IPS-18a (cell line): ENCODE measurements at regions not wholly inside any gene's neighbourhood (a gene's known extent, or its start where the extent isn't known, plus 50 kb on each side); places are given as distances from the start of the nearest gene placed in this dataset.
"Not testable (repeated sequence)": the region's sequence is repeated elsewhere in the genome, so short reads cannot be mapped to it uniquely, and the experiment has no call there.

Experiments used
- H3K27ac ChIP-seq: one replicate; pipeline ENCODE4 v1.5.1; 2013; ENCODE audit warnings: low read length
- H3K27me3 ChIP-seq: one replicate; pipeline ENCODE4 v1.6.1; 2013; ENCODE audit warnings: mild to moderate bottlenecking, low read length; ENCODE audit not compliant: control insufficient read depth, insufficient read depth
- H3K36me3 ChIP-seq: one replicate; pipeline ENCODE4 v1.6.1; 2013; ENCODE audit warnings: low read depth, low read length; ENCODE audit not compliant: control insufficient read depth
- H3K4me1 ChIP-seq: one replicate; pipeline ENCODE4 v1.6.1; 2013; ENCODE audit warnings: low read depth, low read length; ENCODE audit not compliant: control insufficient read depth
- H3K4me3 ChIP-seq: one replicate; pipeline ENCODE4 v1.5.1; 2013; ENCODE audit warnings: low read length
- H3K9ac ChIP-seq: one replicate; pipeline ENCODE4 v1.6.1; 2013; ENCODE audit warnings: mild to moderate bottlenecking, low read length, moderate library complexity
- H3K9me3 ChIP-seq: one replicate; pipeline ENCODE4 v1.6.1; 2013; ENCODE audit warnings: low read depth, low read length; ENCODE audit not compliant: control insufficient read depth

- H3K9me3 ChIP-seq, result no peaks in the 10 kb centered on the region
- H3K36me3 ChIP-seq, result no peaks in the 10 kb centered on the region
- H3K27me3 ChIP-seq, result no peaks in the 10 kb centered on the region
- H3K4me1 ChIP-seq, result peaks cover 24% of the 10 kb centered on the region
- no peak overlapping the region for H3K27ac ChIP-seq
- no peak overlapping the region for H3K4me3 ChIP-seq
- H3K9ac ChIP-seq, result no peak overlapping the region
These were observed 91.4 kb upstream of the RBMS1 start for GRCh38 chr2:160584972-160585494.

GRCh38 chr2:160590664-160591063 lies 97.1 kb upstream of the RBMS1 start:
- no peak overlapping the region for H3K4me3 ChIP-seq
- H3K9me3 ChIP-seq, result peaks cover 9% of the 10 kb centered on the region
- no peak overlapping the region for H3K9ac ChIP-seq
- no peaks in the 10 kb centered on the region for H3K36me3 ChIP-seq
- H3K27me3 ChIP-seq, result no peaks in the 10 kb centered on the region
- no peaks in the 10 kb centered on the region for H3K4me1 ChIP-seq
- no peak overlapping the region for H3K27ac ChIP-seq

GRCh38 chr2:160592401-160592800 lies 98.8 kb upstream of the RBMS1 start:
- Histone ChIP-seq H3K4me3 (no peak overlapping the region), H3K9me3 (peaks cover 9% of the 10 kb centered on the region), H3K9ac (no peak overlapping the region), H3K36me3 (no peaks in the 10 kb centered on the region), H3K27me3 (no peaks in the 10 kb centered on the region), H3K4me1 (no peaks in the 10 kb centered on the region), H3K27ac (no peak overlapping the region)

GRCh38 chr2:160592993-160593392 lies 99.4 kb upstream of the RBMS1 start:
- no peak overlapping the region for H3K27ac ChIP-seq
- no peaks in the 10 kb centered on the region for H3K4me1 ChIP-seq
- peaks cover 9% of the 10 kb centered on the region for H3K9me3 ChIP-seq
- no peak overlapping the region for H3K9ac ChIP-seq
- no peaks in the 10 kb centered on the region for H3K27me3 ChIP-seq
- no peak overlapping the region for H3K4me3 ChIP-seq
- no peaks in the 10 kb centered on the region for H3K36me3 ChIP-seq

- H3K27me3 ChIP-seq, result no peaks in the 10 kb centered on the region
- no peak overlapping the region for H3K27ac ChIP-seq
- no peaks in the 10 kb centered on the region for H3K4me1 ChIP-seq
- no peak overlapping the region for H3K4me3 ChIP-seq
- no peaks in the 10 kb centered on the region for H3K36me3 ChIP-seq
- H3K9me3 ChIP-seq, result peaks cover 6% of the 10 kb centered on the region
- H3K9ac ChIP-seq, result no peak overlapping the region
These were observed 102.8 kb upstream of the RBMS1 start for GRCh38 chr2:160596441-160596840.

- H3K4me1 ChIP-seq, result not testable (repeated sequence)
These were observed 106.8 kb upstream of the RBMS1 start for GRCh38 chr2:160600437-160600836.

GRCh38 chr2:160602073-160602472 lies 108.5 kb upstream of the RBMS1 start:
- H3K36me3 ChIP-seq, result no peaks in the 10 kb centered on the region

More at GRCh38 chr2:160600437-160600836, 106.8 kb upstream of the RBMS1 start:
- H3K27me3 ChIP-seq, H3K9me3 ChIP-seq, H3K36me3 ChIP-seq, H3K27ac ChIP-seq, H3K4me3 ChIP-seq, H3K9ac ChIP-seq: not testable (repeated sequence)

GRCh38 chr2:160603771-160604510 lies 110.3 kb upstream of the RBMS1 start:
- no peak overlapping the region for H3K27ac ChIP-seq
- no peaks in the 10 kb centered on the region for H3K9me3 ChIP-seq

More at GRCh38 chr2:160602073-160602472, 108.5 kb upstream of the RBMS1 start:
- Histone ChIP-seq H3K27me3 (no peaks in the 10 kb centered on the region), H3K4me3 (no peak overlapping the region), H3K4me1 (no peaks in the 10 kb centered on the region), H3K9me3 (no peaks in the 10 kb centered on the region), H3K9ac (no peak overlapping the region), H3K27ac (no peak overlapping the region)

GRCh38 chr2:160606341-160606740 lies 112.7 kb upstream of the RBMS1 start:
- no peak overlapping the region for H3K27ac ChIP-seq
- H3K36me3 ChIP-seq, result no peaks in the 10 kb centered on the region
- no peaks in the 10 kb centered on the region for H3K9me3 ChIP-seq
- H3K4me3 ChIP-seq, result no peak overlapping the region
- H3K4me1 ChIP-seq, result no peaks in the 10 kb centered on the region
- H3K9ac ChIP-seq, result no peak overlapping the region
- no peaks in the 10 kb centered on the region for H3K27me3 ChIP-seq

More at GRCh38 chr2:160603771-160604510, 110.3 kb upstream of the RBMS1 start:
- no peak overlapping the region for H3K4me3 ChIP-seq
- H3K9ac ChIP-seq, result no peak overlapping the region
- no peaks in the 10 kb centered on the region for H3K36me3 ChIP-seq
- H3K27me3 ChIP-seq, result no peaks in the 10 kb centered on the region
- H3K4me1 ChIP-seq, result no peaks in the 10 kb centered on the region

- no peak overlapping the region for H3K27ac ChIP-seq
- H3K4me3 ChIP-seq, result no peak overlapping the region
These were observed 115.0 kb upstream of the RBMS1 start for GRCh38 chr2:160608599-160608998.

GRCh38 chr2:160609346-160609745 lies 115.7 kb upstream of the RBMS1 start:
- no peaks in the 10 kb centered on the region for H3K9me3 ChIP-seq
- no peak overlapping the region for H3K4me3 ChIP-seq
- no peaks in the 10 kb centered on the region for H3K36me3 ChIP-seq
- H3K27me3 ChIP-seq, result no peaks in the 10 kb centered on the region
- no peak overlapping the region for H3K27ac ChIP-seq
- no peaks in the 10 kb centered on the region for H3K4me1 ChIP-seq
- H3K9ac ChIP-seq, result no peak overlapping the region

More at GRCh38 chr2:160608599-160608998, 115.0 kb upstream of the RBMS1 start:
- Histone ChIP-seq H3K9ac (no peak overlapping the region), H3K9me3 (no peaks in the 10 kb centered on the region), H3K4me1 (no peaks in the 10 kb centered on the region), H3K27me3 (no peaks in the 10 kb centered on the region), H3K36me3 (no peaks in the 10 kb centered on the region)

GRCh38 chr2:160610041-160610440 lies 116.4 kb upstream of the RBMS1 start:
- Histone ChIP-seq H3K4me1 (no peaks in the 10 kb centered on the region), H3K27me3 (no peaks in the 10 kb centered on the region), H3K9ac (no peak overlapping the region), H3K9me3 (no peaks in the 10 kb centered on the region), H3K4me3 (no peak overlapping the region), H3K36me3 (no peaks in the 10 kb centered on the region), H3K27ac (no peak overlapping the region)
